T-helper 2 cell (primary cell): ENCODE measurements at regions not wholly inside any gene's neighbourhood (a gene's known extent, or its start where the extent isn't known, plus 50 kb on each side); places are given as distances from the start of the nearest gene placed in this dataset.

Source experiments
- DNase-seq, 5 experiments: peaks; one replicate each; pipeline versions ENCODE4 v3.0.0 to v3.0.0-alpha.2; 2012 to 2022

GRCh38 chr14:97603201-97603600, 806.0 kb downstream of the VRK1 start:
- peak in 2 of 5 experiments; percentile 66 to 91 for DNase-seq

DNA sequence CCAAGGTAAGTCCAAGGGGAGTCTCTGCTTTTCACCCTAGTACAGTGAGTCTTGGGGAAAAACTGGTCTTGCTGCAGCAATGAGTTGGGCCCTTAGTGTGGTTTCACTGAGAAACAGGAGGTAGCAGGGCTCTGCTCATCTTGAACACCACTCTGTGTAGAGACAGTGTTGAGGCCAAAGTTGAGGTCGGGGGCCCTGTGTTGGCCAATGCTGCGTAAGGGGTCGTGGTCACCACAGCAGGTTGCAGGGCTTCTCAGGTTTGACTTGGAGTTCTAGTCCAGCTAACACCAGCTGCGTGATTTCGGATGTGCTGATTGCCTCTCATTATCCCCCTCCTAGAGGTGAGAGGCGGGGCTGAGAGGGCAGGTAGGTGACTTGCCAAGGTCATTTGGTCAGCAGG, 807.5 kb downstream of the VRK1 start:
- peak in 1 of 5 experiments; percentile 32 for DNase-seq

GRCh38 chr14:97618401-97618800, 821.2 kb downstream of the VRK1 start:
- peak in 1 of 5 experiments; percentile 66 for DNase-seq

- DNase-seq, result peak in 1 of 5 experiments; percentile 69
These were observed 821.9 kb downstream of the VRK1 start for GRCh38 chr14:97618917-97619690.

DNA sequence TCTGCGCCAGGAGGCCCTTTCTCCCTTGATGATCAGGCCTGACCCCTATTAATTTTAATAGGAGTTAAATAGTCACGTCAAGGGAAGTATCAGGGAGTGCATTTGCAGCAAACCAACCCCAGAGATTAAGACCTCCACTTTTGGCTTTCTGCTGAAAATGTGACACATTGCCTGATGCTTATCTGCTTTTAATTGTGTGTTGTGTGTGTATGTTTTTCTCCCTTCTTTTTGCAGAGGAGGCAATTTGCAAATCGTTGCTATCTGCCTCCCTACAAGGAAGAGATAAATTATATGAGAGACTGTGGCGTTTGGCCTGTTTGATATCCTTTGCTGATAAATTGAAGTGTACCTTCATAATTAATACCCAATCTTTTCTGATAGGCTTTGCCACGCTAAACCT, 822.9 kb downstream of the VRK1 start:
- DNase-seq, result peak in 1 of 5 experiments; percentile 90

DNA sequence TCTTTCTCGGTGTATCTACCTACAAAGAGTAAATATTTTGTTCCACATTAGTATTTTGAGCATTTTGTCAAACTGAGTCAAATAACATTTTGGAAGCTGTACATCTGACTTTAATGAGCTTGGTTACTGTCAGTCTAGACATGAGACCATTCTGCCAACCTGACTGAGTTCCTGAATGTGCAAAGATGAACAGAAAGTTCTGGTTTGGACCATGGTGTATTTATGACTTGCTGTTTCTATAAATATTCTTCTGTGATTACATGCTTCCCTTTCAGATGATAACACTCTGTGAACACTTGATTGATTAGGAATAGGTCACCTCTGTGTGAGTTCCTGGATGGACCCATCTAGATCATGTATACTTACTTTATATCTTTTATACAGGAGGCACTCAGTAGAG, 827.8 kb downstream of the VRK1 start:
- DNase-seq, result no peak

DNA sequence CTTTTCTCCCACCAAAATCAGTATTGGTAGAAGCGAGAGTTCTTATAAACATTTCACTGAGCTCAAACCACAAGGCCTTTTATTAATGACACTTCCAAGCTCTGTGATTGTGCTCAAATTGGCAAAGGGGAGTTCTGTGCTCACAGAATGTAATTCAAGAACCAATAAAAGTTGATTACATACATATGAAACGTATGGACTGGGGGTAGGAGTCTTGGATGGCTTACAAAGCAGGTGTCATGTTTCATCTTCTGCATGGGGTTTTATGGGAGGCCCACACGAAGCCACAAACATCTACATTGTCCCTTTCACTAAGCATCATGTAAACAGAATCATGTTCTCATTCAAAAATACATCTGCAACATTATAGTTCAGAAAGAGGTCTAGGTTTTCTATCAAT, 828.3 kb downstream of the VRK1 start:
- no peak for DNase-seq

GRCh38 chr14:97626088-97626487, 828.9 kb downstream of the VRK1 start:
- DNase-seq, result no peak

GRCh38 chr14:97630249-97630648, 833.1 kb downstream of the VRK1 start:
- DNase-seq, result no peak

DNA sequence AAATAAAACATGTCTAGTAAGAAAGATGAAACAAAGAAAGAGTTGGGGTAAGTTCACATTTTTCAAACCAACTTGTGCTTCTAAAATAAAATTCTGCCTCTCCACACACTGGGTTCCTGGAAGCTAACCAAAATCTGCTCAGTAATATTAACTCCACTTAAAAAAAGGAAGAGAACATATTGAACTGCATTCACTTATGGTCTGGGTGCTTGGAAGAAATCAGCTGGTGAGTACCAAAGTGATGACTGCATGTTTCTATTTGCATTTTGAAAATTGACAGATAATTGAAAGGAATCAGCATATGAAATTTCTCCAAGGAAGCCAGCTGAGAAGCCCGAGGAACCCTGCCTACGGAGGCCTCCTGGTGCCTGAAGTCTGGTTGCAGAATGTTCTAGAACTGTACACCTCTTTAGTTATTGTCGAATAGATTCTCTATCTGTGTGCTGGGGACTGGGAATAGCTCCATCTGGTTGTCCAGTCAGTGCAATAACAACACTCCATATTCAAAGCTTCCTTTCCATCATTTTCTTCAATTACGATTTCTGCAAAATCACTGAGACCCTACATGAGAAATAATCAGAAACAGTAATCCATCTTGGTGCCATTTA, 836.1 kb downstream of the VRK1 start:
- DNase-seq, result no peak

- peak in 2 of 5 experiments; percentile 9 to 85 for DNase-seq
These were observed 837.6 kb downstream of the VRK1 start for GRCh38 chr14:97634751-97635150.

GRCh38 chr14:97638864-97639263, 841.7 kb downstream of the VRK1 start:
- DNase-seq, result peak in 1 of 5 experiments; percentile 69

- no peak for DNase-seq
These were observed 842.8 kb downstream of the VRK1 start for GRCh38 chr14:97640031-97640430.

GRCh38 chr14:97641827-97642226, 844.6 kb downstream of the VRK1 start:
- peak in 1 of 5 experiments; percentile 43 for DNase-seq

DNA sequence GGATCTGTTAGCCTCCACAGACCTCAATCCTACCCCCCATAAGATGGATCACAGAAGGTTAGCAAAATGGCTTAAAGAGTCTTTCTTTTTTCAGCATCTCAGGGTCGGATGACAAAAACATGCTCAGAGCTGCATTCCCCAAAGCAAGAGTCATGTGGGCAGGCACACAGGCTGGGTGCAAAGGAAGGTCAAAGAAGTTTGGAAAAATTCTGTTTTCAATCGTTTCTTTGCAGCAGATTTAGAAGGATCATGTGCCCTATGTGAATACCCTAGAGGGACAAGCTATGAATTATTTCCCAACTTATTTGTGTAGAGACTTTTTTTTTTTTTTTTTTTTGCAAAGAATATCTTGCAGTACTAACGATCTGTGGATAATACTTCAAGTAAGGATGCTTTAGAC, 845.4 kb downstream of the VRK1 start:
- DNase-seq, result no peak

DNA sequence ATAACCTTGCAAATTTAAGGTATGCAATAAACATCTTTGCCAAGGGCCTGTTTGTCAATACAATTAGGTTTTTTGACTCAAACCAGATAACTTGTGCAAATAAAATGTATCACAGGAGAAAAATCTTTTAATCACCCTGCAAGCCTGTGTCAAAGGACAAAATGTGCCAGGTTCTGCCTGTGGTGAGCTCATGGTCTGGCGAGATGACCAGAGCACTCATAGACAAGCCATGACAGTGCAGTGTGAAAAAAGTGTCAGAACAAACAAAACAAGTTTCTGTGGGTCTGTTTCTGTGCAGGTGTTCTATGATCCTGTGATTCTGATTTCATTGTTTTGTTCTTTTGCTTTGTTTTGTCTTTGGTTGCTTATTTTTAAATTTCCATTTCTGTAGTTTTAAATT, 847.2 kb downstream of the VRK1 start:
- DNase-seq, result no peak

DNA sequence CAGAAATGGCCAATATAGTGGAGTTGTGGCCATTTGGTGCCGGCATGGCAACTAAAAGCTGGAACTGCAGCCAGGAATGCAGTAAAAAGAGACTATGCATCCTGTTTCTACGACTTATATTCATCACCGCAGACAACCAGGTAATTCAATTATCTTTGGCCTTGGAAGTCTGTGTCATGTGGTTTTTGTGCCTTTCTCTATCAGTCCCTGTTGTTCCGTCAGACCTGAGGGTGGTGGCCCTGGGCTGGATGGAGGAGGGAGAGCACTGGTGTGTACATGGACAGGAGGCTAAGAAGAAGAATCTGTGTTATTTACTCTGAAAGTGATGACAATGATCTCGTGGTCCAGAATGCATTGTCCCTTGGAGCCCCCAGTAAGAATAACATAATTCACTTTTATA, 852.6 kb downstream of the VRK1 start:
- DNase-seq, result no peak

DNA sequence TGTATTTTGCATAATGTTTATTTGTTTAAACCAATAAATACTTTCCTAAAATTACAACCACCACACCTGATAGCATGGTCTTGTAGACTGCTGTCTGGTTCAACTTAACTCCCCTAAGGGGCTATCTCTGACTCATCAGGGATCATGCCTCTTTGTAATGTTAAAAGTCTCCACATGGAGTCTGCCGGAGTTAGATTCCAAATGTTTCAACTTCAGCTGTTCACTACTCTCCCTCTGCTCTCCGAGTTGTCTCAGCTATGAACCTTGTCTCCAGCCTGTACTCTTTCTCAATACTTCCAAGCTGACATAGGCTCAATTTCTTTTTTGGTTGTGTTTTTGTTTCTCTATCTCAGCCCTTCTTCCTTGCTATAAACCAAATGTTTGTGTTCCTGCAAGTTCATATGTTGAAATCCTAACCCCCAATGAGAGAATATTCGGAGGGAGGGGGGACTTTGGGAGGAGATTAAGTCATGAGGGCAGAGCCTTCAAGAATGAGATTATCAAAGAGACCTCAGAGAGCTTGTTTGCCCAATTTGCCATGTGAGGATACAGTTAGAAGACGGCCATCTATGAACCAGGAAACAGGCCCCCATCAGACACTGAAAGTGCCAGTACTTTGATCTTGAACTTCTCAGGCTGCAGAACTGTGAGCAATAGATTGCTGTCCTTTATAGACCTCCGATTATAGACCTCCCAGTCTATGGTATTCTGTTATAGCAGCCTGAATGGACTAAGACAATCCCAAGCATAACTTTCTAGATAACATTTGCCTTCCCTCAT, 858.2 kb downstream of the VRK1 start:
- DNase-seq, result no peak

- no peak for DNase-seq
These were observed 860.4 kb downstream of the VRK1 start for GRCh38 chr14:97657609-97658008.

DNA sequence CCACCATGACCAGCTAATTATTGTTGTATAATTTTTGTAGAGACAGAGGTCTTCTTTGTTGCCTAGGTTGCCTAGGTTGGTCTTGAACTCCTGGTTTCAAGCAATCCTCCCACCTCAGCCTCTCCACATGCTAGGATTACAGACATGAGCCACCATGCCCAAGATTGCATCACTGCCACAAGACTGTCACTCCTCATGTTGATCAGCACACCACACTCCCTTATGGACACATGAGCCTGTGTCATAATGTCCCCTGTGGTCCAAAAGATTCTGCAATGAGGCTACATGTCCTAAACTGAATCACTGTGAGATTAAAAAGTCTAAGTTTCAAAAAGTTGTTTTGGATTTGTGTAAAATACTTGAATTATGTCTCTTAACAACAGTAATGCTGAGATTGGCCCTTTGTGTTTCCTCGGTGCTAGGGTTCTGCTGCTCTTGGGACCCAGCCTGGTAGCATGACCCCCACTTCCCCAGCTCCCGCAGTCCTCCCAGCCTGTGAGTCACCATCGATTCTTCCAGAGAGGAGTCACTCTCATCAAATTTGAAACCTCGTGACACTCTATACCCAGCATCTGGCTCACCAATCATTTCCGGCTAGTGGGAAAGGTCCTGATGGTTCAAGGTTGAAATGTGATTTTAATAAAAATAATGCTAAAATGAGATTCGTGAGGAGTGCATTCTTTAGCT, 890.9 kb downstream of the VRK1 start:
- no peak for DNase-seq

GRCh38 chr14:97688631-97689336, 891.6 kb downstream of the VRK1 start:
- DNase-seq, result no peak

- no peak for DNase-seq
These were observed 894.9 kb downstream of the VRK1 start for GRCh38 chr14:97692084-97692483.
